Cardiac muscle cell (in vitro differentiated cells and primary cell): ENCODE measurements at regions not wholly inside any gene's neighbourhood (a gene's known extent, or its start where the extent isn't known, plus 50 kb on each side); places are given as distances from the start of the nearest gene placed in this dataset.

ENCODE experiments used
- DNase-seq, 2 donors: peaks; one replicate each; pipeline versions ENCODE4 v3.0.0 to v3.0.0-alpha.2; 2010 to 2017; ENCODE audit warnings: low read depth in 1 of 2, low spot score in 1 of 2
- H3K27ac ChIP-seq: fragments of 200-600 bp; sonication (generic); 2 replicates; pipeline ENCODE4 v1.5.1; 2016
- H3K27me3 ChIP-seq: fragments of 200-600 bp; sonication (generic); 2 replicates; pipeline ENCODE4 v1.6.0; 2016; ENCODE audit warnings: control low read depth
- H3K36me3 ChIP-seq: fragments of 200-600 bp; sonication (generic); 2 replicates; pipeline ENCODE4 v1.5.1; 2016; ENCODE audit warnings: control low read depth
- H3K4me1 ChIP-seq: fragments of 200-600 bp; sonication (generic); 2 replicates; pipeline ENCODE4 v1.8.1; 2017; ENCODE audit warnings: low read depth, mild to moderate bottlenecking, mixed run types
- H3K4me3 ChIP-seq: fragments of 200-600 bp; sonication (generic); 2 replicates; pipeline ENCODE4 v1.5.1; 2016; ENCODE audit warnings: mild to moderate bottlenecking
- H3K9me3 ChIP-seq: fragments of 200-600 bp; sonication (generic); 2 replicates; pipeline ENCODE4 v1.5.1; 2017; ENCODE audit warnings: low read depth, mild to moderate bottlenecking, control low read depth
- TF ChIP-seq, protein P1 (sequence below): IDR thresholded peaks from 2 replicates; pipeline ENCODE4 v1.5.1; 2012; ENCODE audit warnings: low read depth, mild to moderate bottlenecking, low read length

- TF ChIP-seq, protein P1, sequence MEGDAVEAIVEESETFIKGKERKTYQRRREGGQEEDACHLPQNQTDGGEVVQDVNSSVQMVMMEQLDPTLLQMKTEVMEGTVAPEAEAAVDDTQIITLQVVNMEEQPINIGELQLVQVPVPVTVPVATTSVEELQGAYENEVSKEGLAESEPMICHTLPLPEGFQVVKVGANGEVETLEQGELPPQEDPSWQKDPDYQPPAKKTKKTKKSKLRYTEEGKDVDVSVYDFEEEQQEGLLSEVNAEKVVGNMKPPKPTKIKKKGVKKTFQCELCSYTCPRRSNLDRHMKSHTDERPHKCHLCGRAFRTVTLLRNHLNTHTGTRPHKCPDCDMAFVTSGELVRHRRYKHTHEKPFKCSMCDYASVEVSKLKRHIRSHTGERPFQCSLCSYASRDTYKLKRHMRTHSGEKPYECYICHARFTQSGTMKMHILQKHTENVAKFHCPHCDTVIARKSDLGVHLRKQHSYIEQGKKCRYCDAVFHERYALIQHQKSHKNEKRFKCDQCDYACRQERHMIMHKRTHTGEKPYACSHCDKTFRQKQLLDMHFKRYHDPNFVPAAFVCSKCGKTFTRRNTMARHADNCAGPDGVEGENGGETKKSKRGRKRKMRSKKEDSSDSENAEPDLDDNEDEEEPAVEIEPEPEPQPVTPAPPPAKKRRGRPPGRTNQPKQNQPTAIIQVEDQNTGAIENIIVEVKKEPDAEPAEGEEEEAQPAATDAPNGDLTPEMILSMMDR, result no peak
- H3K27ac ChIP-seq, result no peak overlapping the region
Measured at GRCh38 chr2:142592171-142592570, 285.3 kb upstream of the KYNU start.

GRCh38 chr2:142591420-142591819 lies 286.0 kb upstream of the KYNU start:
- Histone ChIP-seq H3K4me3 (no peak overlapping the region), H3K27me3 (no peaks in the 10 kb centered on the region), H3K27ac (no peak overlapping the region), H3K9me3 (no peaks in the 10 kb centered on the region), H3K36me3 (no peaks in the 10 kb centered on the region), H3K4me1 (no peaks in the 10 kb centered on the region)
- DNase-seq, result no peak
- TF ChIP-seq, protein P1, result no peak

More at GRCh38 chr2:142592171-142592570, 285.3 kb upstream of the KYNU start:
- Histone ChIP-seq H3K4me1 (no peaks in the 10 kb centered on the region), H3K36me3 (no peaks in the 10 kb centered on the region), H3K27me3 (no peaks in the 10 kb centered on the region), H3K4me3 (no peak overlapping the region), H3K9me3 (no peaks in the 10 kb centered on the region)
- DNase-seq, result no peak

DNA sequence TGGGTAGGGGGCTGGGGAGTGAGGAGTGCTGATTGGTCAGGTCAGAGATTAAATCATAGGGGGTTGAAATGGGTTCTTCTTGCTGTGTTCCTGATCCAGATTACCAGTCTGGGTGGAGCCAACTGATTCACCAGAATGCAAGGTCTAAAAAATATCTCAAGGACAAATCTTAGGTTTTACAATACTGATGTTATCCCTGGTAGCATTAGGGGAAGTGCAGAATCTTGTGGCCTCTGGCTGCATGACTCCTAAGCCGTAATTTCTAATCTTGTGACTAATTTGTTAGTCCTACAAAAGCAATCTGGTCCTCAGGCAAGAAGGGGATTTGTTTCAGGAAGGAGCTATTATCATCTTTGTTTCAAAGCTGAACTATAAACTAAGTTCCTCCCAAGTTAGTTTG lies 289.2 kb upstream of the KYNU start:
- no peaks in the 10 kb centered on the region for H3K36me3 ChIP-seq
- no peaks in the 10 kb centered on the region for H3K27me3 ChIP-seq
- no peaks in the 10 kb centered on the region for H3K4me1 ChIP-seq
- no peak overlapping the region for H3K4me3 ChIP-seq
- no peaks in the 10 kb centered on the region for H3K9me3 ChIP-seq
- DNase-seq, result no peak
- H3K27ac ChIP-seq, result no peak overlapping the region
- TF ChIP-seq, protein P1, result no peak

DNA sequence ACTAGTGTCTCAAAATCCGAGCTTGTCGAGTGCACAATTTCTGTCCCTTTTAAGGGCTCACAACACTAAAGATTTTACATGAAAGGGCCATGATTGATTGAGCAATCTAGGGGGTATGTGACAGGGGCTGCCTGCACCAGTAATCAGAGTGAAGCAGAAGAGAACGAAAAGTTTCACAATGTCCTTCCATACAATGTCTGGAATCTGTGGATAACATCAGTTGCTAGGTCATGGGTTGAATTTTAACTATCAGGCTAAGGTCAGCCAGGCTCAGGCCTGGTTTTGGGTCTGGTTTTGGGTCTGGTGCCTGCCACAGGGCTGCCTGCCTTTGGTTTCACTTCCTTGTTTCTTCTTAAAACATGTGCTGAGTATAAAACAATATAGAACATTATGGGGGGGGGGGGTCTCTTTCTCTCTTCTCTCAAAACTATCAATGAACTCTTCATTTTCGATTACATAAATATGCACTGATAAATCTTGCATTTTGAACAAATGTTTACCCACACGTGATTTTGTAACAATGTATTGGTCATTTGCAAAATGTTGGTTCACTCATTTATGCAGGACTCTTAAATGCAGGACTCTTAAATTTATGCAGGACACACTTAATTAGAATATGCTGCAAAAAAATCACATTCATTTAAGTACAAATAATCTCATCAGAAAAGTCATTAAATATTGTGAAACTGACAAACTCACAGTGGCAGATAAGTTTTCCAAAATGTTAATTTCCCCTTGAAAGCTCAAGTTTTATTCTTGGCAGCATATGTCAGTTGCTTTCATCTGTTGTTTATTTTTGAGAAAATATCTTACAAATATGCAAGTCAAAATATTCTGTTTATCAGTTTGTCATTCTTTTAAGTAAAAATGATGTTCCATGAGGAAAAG lies 290.5 kb upstream of the KYNU start:
- H3K27me3 ChIP-seq, result no peaks in the 10 kb centered on the region
- DNase-seq, result no peak
- H3K9me3 ChIP-seq, result no peaks in the 10 kb centered on the region
- TF ChIP-seq, protein P1, result no peak
- H3K27ac ChIP-seq, result no peak overlapping the region
- H3K4me3 ChIP-seq, result no peak overlapping the region
- no peaks in the 10 kb centered on the region for H3K4me1 ChIP-seq
- H3K36me3 ChIP-seq, result no peaks in the 10 kb centered on the region

GRCh38 chr2:142585785-142586184 lies 291.7 kb upstream of the KYNU start:
- Histone ChIP-seq H3K27ac (no peak overlapping the region), H3K4me3 (no peak overlapping the region), H3K36me3 (no peaks in the 10 kb centered on the region), H3K4me1 (no peaks in the 10 kb centered on the region), H3K9me3 (no peaks in the 10 kb centered on the region), H3K27me3 (no peaks in the 10 kb centered on the region)
- no peak for DNase-seq
- TF ChIP-seq, protein P1, result no peak
